ENCODE measurements at regions not wholly inside any gene's neighbourhood (a gene's known extent, or its start where the extent isn't known, plus 50 kb on each side); places are given as distances from the start of the nearest gene placed in this dataset.

DNA sequence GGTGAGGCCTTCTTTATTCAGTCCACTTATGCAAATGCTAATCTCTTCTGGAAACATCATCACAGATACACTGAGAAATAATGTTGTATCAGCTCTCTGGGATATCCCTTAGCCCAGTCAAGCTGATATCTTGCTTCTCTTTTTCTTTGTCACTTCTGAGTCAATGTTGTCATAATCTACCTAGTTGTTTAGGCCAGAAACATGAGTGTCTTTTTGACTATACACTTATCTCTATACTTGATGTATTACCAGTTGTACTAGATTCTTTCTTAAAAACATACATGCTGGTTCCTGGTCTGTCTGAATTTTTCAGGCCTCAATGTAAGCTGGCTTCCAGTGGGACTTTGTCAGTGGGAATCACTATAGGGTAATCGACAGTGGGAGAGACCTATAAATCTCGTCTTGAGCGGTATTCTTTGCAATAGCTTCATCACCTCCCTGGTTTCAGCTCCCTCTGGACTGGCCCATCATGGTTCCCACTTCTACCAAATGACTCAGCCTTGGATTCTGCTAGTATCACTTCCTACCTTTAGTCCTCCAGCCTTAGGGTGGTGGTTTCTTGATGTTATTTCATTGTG, 135.2 kb upstream of the CYYR1 start:
- H3K9me3 ChIP-seq (ENCODE audit: insufficient read depth, low read depth, low read length) = no peaks in the 10 kb centered on the region

DNA sequence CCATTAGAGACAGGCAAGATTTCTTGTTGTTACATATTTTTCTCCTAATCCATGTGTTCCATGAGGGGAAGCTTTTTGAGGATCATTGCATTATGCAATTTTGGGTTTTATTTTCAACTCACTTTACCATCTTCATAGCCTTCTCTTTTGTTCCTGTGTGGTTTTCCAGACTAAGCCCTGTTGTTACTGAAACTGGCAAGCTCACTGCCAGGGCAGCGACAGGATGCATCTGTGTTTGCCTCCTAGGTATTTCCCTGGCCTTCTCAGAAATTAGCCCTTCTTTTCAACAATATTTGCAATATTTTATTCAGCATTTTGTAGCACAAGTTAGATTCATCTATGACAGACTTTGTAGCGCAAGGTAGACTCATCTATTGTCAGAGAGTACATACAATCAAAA, 134.2 kb upstream of the CYYR1 start:
- no peak overlapping the region for H3K9ac ChIP-seq (ENCODE audit: low read depth, low read length, poor library complexity, severe bottlenecking)
- H2AFZ ChIP-seq (ENCODE audit: low read length) = no peak overlapping the region
- H4K20me1 ChIP-seq (ENCODE audit: insufficient read depth, low read length, poor library complexity, severe bottlenecking) = no peaks in the 10 kb centered on the region
- no peak overlapping the region for H3K4me2 ChIP-seq (ENCODE audit: low read depth, low read length, poor library complexity, severe bottlenecking)
- H3K9me2 ChIP-seq (replicated peaks; ENCODE audit: low read depth, low read length) = no peaks in the 10 kb centered on the region
- no peaks in the 10 kb centered on the region for H3F3A ChIP-seq (ENCODE audit: low read depth)
- no peaks in the 10 kb centered on the region for H3K79me2 ChIP-seq (ENCODE audit: insufficient read depth, low read length)
- TF ChIP-seq, protein P1, sequence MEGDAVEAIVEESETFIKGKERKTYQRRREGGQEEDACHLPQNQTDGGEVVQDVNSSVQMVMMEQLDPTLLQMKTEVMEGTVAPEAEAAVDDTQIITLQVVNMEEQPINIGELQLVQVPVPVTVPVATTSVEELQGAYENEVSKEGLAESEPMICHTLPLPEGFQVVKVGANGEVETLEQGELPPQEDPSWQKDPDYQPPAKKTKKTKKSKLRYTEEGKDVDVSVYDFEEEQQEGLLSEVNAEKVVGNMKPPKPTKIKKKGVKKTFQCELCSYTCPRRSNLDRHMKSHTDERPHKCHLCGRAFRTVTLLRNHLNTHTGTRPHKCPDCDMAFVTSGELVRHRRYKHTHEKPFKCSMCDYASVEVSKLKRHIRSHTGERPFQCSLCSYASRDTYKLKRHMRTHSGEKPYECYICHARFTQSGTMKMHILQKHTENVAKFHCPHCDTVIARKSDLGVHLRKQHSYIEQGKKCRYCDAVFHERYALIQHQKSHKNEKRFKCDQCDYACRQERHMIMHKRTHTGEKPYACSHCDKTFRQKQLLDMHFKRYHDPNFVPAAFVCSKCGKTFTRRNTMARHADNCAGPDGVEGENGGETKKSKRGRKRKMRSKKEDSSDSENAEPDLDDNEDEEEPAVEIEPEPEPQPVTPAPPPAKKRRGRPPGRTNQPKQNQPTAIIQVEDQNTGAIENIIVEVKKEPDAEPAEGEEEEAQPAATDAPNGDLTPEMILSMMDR (conservative IDR thresholded peaks at IDR 0.05; ENCODE audit: low read length) = no peak
- TF ChIP-seq EZH2phosphoT487 (IDR thresholded peaks at IDR 0.05; ENCODE audit: borderline replicate concordance) = no peak
- H3K36me3 ChIP-seq (ENCODE audit: insufficient read depth, low read length) = no peaks in the 10 kb centered on the region
- no peaks in the 10 kb centered on the region for H3K4me1 ChIP-seq (ENCODE audit: insufficient read depth, low read length, poor library complexity, severe bottlenecking)
- H3K27me3 ChIP-seq (ENCODE audit: insufficient read depth, low read length, poor library complexity, severe bottlenecking) = no peaks in the 10 kb centered on the region
- H3K9me3 ChIP-seq (ENCODE audit: insufficient read depth, low read depth, low read length) = no peaks in the 10 kb centered on the region
- no peak overlapping the region for H3K4me3 ChIP-seq (ENCODE audit: low read length, poor library complexity, severe bottlenecking)

More for the DNA sequence above, 135.2 kb upstream of the CYYR1 start:
- Histone ChIP-seq H3F3A (ENCODE audit: low read depth) (no peaks in the 10 kb centered on the region), H3K4me3 (ENCODE audit: low read length, poor library complexity, severe bottlenecking) (no peak overlapping the region), H2AFZ (ENCODE audit: low read length) (no peak overlapping the region), H3K9me2 (replicated peaks; ENCODE audit: low read depth, low read length) (no peaks in the 10 kb centered on the region), H3K27me3 (ENCODE audit: insufficient read depth, low read length, poor library complexity, severe bottlenecking) (no peaks in the 10 kb centered on the region), H4K20me1 (ENCODE audit: insufficient read depth, low read length, poor library complexity, severe bottlenecking) (no peaks in the 10 kb centered on the region), H3K4me2 (ENCODE audit: low read depth, low read length, poor library complexity, severe bottlenecking) (no peak overlapping the region), H3K36me3 (ENCODE audit: insufficient read depth, low read length) (no peaks in the 10 kb centered on the region), H3K79me2 (ENCODE audit: insufficient read depth, low read length) (no peaks in the 10 kb centered on the region), H3K4me1 (ENCODE audit: insufficient read depth, low read length, poor library complexity, severe bottlenecking) (no peaks in the 10 kb centered on the region), H3K9ac (ENCODE audit: low read depth, low read length, poor library complexity, severe bottlenecking) (no peak overlapping the region)
- no peak for TF ChIP-seq EZH2phosphoT487 (IDR thresholded peaks at IDR 0.05; ENCODE audit: borderline replicate concordance)
- TF ChIP-seq, protein P1 (conservative IDR thresholded peaks at IDR 0.05; ENCODE audit: low read length) = no peak

DNA sequence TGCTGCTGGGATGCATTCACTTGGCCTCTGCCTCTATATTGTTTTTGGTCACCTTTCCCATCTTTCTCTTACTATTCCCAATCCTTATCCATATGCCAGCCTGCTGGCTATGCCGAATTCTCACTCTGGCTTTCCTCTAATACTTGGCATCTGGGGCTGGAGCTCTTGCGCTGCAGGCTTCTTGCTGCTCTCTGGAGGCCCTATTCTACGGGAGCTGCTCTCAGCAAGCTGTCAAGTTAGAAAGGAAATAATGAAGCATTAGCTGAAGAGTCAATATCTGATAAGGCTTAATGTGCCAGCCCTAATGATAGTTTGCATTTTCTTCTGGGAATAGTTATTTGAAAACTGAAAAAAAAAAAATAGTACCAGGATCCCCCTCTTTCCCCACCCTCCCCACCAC, 125.3 kb upstream of the CYYR1 start:
- Histone ChIP-seq H3K9ac (ENCODE audit: low read depth, low read length, poor library complexity, severe bottlenecking) (no peak overlapping the region), H3K36me3 (ENCODE audit: insufficient read depth, low read length) (no peaks in the 10 kb centered on the region), H3K79me2 (ENCODE audit: insufficient read depth, low read length) (no peaks in the 10 kb centered on the region), H3F3A (ENCODE audit: low read depth) (no peaks in the 10 kb centered on the region), H3K9me2 (replicated peaks; ENCODE audit: low read depth, low read length) (no peaks in the 10 kb centered on the region), H3K4me1 (ENCODE audit: insufficient read depth, low read length, poor library complexity, severe bottlenecking) (no peaks in the 10 kb centered on the region), H3K4me2 (ENCODE audit: low read depth, low read length, poor library complexity, severe bottlenecking) (no peak overlapping the region), H3K4me3 (ENCODE audit: low read length, poor library complexity, severe bottlenecking) (no peak overlapping the region), H3K27me3 (ENCODE audit: insufficient read depth, low read length, poor library complexity, severe bottlenecking) (no peaks in the 10 kb centered on the region), H3K9me3 (ENCODE audit: insufficient read depth, low read depth, low read length) (no peaks in the 10 kb centered on the region), H4K20me1 (ENCODE audit: insufficient read depth, low read length, poor library complexity, severe bottlenecking) (no peaks in the 10 kb centered on the region), H2AFZ (ENCODE audit: low read length) (no peak overlapping the region)
- TF ChIP-seq EZH2phosphoT487 (IDR thresholded peaks at IDR 0.05; ENCODE audit: borderline replicate concordance) = no peak
- TF ChIP-seq, protein P1 (conservative IDR thresholded peaks at IDR 0.05; ENCODE audit: low read length) = no peak

Data from Loucy (cell line).